ENCODE measurements at regions not wholly inside any gene's neighbourhood (a gene's known extent, or its start where the extent isn't known, plus 50 kb on each side); places are given as distances from the start of the nearest gene placed in this dataset.

GRCh38 chr2:150812664-150813367, 325.3 kb upstream of the RND3 start:
- TF ChIP-seq, protein P1, sequence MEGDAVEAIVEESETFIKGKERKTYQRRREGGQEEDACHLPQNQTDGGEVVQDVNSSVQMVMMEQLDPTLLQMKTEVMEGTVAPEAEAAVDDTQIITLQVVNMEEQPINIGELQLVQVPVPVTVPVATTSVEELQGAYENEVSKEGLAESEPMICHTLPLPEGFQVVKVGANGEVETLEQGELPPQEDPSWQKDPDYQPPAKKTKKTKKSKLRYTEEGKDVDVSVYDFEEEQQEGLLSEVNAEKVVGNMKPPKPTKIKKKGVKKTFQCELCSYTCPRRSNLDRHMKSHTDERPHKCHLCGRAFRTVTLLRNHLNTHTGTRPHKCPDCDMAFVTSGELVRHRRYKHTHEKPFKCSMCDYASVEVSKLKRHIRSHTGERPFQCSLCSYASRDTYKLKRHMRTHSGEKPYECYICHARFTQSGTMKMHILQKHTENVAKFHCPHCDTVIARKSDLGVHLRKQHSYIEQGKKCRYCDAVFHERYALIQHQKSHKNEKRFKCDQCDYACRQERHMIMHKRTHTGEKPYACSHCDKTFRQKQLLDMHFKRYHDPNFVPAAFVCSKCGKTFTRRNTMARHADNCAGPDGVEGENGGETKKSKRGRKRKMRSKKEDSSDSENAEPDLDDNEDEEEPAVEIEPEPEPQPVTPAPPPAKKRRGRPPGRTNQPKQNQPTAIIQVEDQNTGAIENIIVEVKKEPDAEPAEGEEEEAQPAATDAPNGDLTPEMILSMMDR (IDR thresholded peaks at IDR 0.05): no peak
- intact Hi-C loops (cut with DNase I, micrococcal nuclease): no loop called here
- Histone ChIP-seq H3K36me3 (ENCODE audit: low read depth) (no peaks in the 10 kb centered on the region), H3K9me3 (no peaks in the 10 kb centered on the region), H3K4me3 (no peak overlapping the region), H3K4me1 (ENCODE audit: low read depth) (no peaks in the 10 kb centered on the region)
- ATAC-seq: no peak
- no peak for DNase-seq

DNA sequence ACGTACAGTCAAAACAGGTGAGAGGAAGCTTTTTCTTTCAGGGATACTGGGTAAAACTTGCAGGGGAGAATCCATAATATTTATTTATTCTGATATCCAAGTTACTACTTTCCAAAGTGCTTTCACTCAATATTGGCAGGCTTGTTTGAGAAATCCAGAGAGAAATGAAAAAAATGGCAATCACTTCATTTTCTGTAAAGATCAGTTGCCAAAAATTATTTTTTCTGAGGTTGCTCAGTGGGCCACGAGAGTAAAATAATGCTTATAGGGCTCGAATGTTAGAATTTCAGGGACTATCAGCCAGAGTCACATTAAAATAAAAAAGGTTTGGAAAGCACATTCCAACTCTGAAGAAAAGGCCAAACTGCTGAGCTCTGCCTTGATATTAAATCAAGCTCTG, 324.6 kb upstream of the RND3 start:
- TF ChIP-seq, protein P1 (IDR thresholded peaks at IDR 0.05): no peak

DNA sequence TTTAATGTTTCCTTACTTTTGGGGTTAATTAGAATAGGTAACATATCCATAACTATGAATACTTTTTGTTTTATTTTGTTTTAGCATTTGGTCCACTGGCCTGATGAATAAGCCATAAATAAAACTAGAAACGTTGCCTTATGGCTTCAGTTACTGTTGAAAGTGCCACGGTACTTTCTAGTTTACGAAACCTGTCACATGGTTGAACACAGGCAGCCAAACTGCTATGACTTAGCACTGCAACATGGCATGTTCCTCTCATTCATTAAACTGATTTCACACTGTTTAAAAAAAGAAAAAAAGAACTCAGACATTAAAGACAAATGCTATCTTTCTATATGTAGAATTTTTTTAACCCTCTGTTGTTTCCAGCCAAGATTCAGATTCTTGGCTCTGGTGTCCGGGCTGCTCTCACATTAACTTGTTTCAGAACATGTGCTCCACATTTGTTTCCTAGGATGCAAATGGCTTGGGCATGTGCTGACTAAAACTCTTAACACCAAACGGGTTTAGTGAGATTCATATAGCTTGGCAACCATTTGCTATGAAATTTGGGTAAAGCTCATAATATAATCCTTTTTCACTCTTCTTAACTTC, 323.9 kb upstream of the RND3 start:
- Histone ChIP-seq H3K4me3 (no peak overlapping the region), H3K9me3 (no peaks in the 10 kb centered on the region), H3K36me3 (ENCODE audit: low read depth) (no peaks in the 10 kb centered on the region), H3K4me1 (ENCODE audit: low read depth) (no peaks in the 10 kb centered on the region)
- ATAC-seq (no peak), DNase-seq (no peak)
- TF ChIP-seq, protein P1 (IDR thresholded peaks at IDR 0.05): no peak
- intact Hi-C loops (cut with DNase I, micrococcal nuclease): no loop called here

More for the DNA sequence above, 324.6 kb upstream of the RND3 start:
- intact Hi-C loops (cut with DNase I, micrococcal nuclease): no loop called here
- DNase-seq (no peak), ATAC-seq (no peak)
- Histone ChIP-seq H3K36me3 (ENCODE audit: low read depth) (no peaks in the 10 kb centered on the region), H3K4me3 (no peak overlapping the region), H3K9me3 (no peaks in the 10 kb centered on the region), H3K4me1 (ENCODE audit: low read depth) (no peaks in the 10 kb centered on the region)

- ATAC-seq: no peak
- no peak overlapping the region for H3K4me3 ChIP-seq
- H3K36me3 ChIP-seq (ENCODE audit: low read depth): no peaks in the 10 kb centered on the region
- no peaks in the 10 kb centered on the region for H3K9me3 ChIP-seq
- TF ChIP-seq, protein P1 (IDR thresholded peaks at IDR 0.05): no peak
- no peaks in the 10 kb centered on the region for H3K4me1 ChIP-seq (ENCODE audit: low read depth)
- intact Hi-C loops (cut with DNase I, micrococcal nuclease): no loop called here
- no peak for DNase-seq
Measured at GRCh38 chr2:150809103-150809502, 321.6 kb upstream of the RND3 start.

DNA sequence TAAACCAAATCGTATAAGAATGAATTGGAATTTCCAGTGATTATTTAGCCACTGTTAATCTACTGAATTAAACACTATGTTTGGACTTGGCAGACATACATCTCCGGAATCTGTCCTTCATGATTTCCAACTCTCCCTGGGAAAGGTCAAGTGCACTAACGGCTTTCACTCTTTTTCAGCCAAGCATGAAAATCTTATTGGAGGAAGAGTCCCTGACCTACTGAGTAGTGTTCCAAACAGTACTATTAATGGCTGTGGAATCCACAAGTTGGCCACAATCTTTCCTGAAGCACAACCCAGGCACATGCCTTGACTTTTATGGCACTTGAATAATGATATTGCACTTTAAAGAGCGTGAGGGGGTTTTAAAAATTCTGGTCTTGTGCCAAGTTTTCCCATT, 318.9 kb upstream of the RND3 start:
- intact Hi-C loops (cut with DNase I, micrococcal nuclease): no loop called here
- H3K36me3 ChIP-seq (ENCODE audit: low read depth): no peaks in the 10 kb centered on the region
- H3K4me1 ChIP-seq (ENCODE audit: low read depth): no peaks in the 10 kb centered on the region
- no peaks in the 10 kb centered on the region for H3K9me3 ChIP-seq
- TF ChIP-seq, protein P1 (IDR thresholded peaks at IDR 0.05): no peak
- DNase-seq (no peak), ATAC-seq (no peak)
- no peak overlapping the region for H3K4me3 ChIP-seq

All from mucosa of descending colon (tissue), 3 donors.